ENCODE measurements at regions not wholly inside any gene's neighbourhood (a gene's known extent, or its start where the extent isn't known, plus 50 kb on each side); places are given as distances from the start of the nearest gene placed in this dataset.

GRCh38 chr3:76586471-76586870 is 453.4 kb upstream of the ROBO2 start:
- Histone ChIP-seq H3K4me1 (ENCODE audit: low read depth, poor library complexity, severe bottlenecking) (no peaks in the 10 kb centered on the region), H3K36me3 (ENCODE audit: insufficient read depth) (no peaks in the 10 kb centered on the region), H4K20me1 (ENCODE audit: insufficient read depth) (no peaks in the 10 kb centered on the region), H3K4me3 (IDR thresholded peaks at IDR 0.05; ENCODE audit: insufficient read depth, low read depth, low read length) (no peak overlapping the region), H3K79me2 (ENCODE audit: insufficient read depth, low read depth) (no peaks in the 10 kb centered on the region), H3K4me2 (no peak overlapping the region), H3K9ac (no peak overlapping the region), H2AFZ (ENCODE audit: low read depth) (no peak overlapping the region), H3K27me3 (ENCODE audit: insufficient read depth, low read depth) (no peaks in the 10 kb centered on the region), H3K27ac (no peak overlapping the region)
- no peak for TF ChIP-seq CTCF (conservative IDR thresholded peaks at IDR 0.05; ENCODE audit: low read depth, low read length)

- Histone ChIP-seq H3K27ac (no peak overlapping the region), H3K79me2 (ENCODE audit: insufficient read depth, low read depth) (no peaks in the 10 kb centered on the region), H2AFZ (ENCODE audit: low read depth) (no peak overlapping the region), H3K4me1 (ENCODE audit: low read depth, poor library complexity, severe bottlenecking) (no peaks in the 10 kb centered on the region), H3K9ac (no peak overlapping the region), H3K27me3 (ENCODE audit: insufficient read depth, low read depth) (no peaks in the 10 kb centered on the region), H3K36me3 (ENCODE audit: insufficient read depth) (no peaks in the 10 kb centered on the region), H3K4me2 (no peak overlapping the region), H3K4me3 (IDR thresholded peaks at IDR 0.05; ENCODE audit: insufficient read depth, low read depth, low read length) (no peak overlapping the region), H4K20me1 (ENCODE audit: insufficient read depth) (no peaks in the 10 kb centered on the region)
- TF ChIP-seq CTCF (conservative IDR thresholded peaks at IDR 0.05; ENCODE audit: low read depth, low read length): no peak
Observed at GRCh38 chr3:76610150-76610549, 429.7 kb upstream of the ROBO2 start.

GRCh38 chr3:76615719-76616118 is 424.2 kb upstream of the ROBO2 start:
- no peaks in the 10 kb centered on the region for H3K36me3 ChIP-seq (ENCODE audit: insufficient read depth)
- H3K4me1 ChIP-seq (ENCODE audit: low read depth, poor library complexity, severe bottlenecking): no peaks in the 10 kb centered on the region
- no peak overlapping the region for H3K4me2 ChIP-seq
- no peaks in the 10 kb centered on the region for H3K79me2 ChIP-seq (ENCODE audit: insufficient read depth, low read depth)
- H3K27ac ChIP-seq: no peak overlapping the region
- H3K4me3 ChIP-seq (IDR thresholded peaks at IDR 0.05; ENCODE audit: insufficient read depth, low read depth, low read length): no peak overlapping the region
- no peak for TF ChIP-seq CTCF (conservative IDR thresholded peaks at IDR 0.05; ENCODE audit: low read depth, low read length)
- H4K20me1 ChIP-seq (ENCODE audit: insufficient read depth): no peaks in the 10 kb centered on the region
- no peak overlapping the region for H3K9ac ChIP-seq
- H3K27me3 ChIP-seq (ENCODE audit: insufficient read depth, low read depth): no peaks in the 10 kb centered on the region
- H2AFZ ChIP-seq (ENCODE audit: low read depth): no peak overlapping the region

GRCh38 chr3:76624164-76624563 is 415.7 kb upstream of the ROBO2 start:
- Histone ChIP-seq H3K4me1 (ENCODE audit: low read depth, poor library complexity, severe bottlenecking) (no peaks in the 10 kb centered on the region), H3K79me2 (ENCODE audit: insufficient read depth, low read depth) (no peaks in the 10 kb centered on the region), H3K4me2 (no peak overlapping the region), H4K20me1 (ENCODE audit: insufficient read depth) (no peaks in the 10 kb centered on the region), H3K9ac (no peak overlapping the region), H2AFZ (ENCODE audit: low read depth) (no peak overlapping the region), H3K27me3 (ENCODE audit: insufficient read depth, low read depth) (no peaks in the 10 kb centered on the region), H3K27ac (no peak overlapping the region), H3K36me3 (ENCODE audit: insufficient read depth) (no peaks in the 10 kb centered on the region), H3K4me3 (IDR thresholded peaks at IDR 0.05; ENCODE audit: insufficient read depth, low read depth, low read length) (no peak overlapping the region)
- TF ChIP-seq CTCF (conservative IDR thresholded peaks at IDR 0.05; ENCODE audit: low read depth, low read length): no peak

GRCh38 chr3:76627236-76627635 is 412.7 kb upstream of the ROBO2 start:
- H3K9ac ChIP-seq: no peak overlapping the region
- H3K27me3 ChIP-seq (ENCODE audit: insufficient read depth, low read depth): no peaks in the 10 kb centered on the region
- TF ChIP-seq CTCF (conservative IDR thresholded peaks at IDR 0.05; ENCODE audit: low read depth, low read length): no peak
- H3K36me3 ChIP-seq (ENCODE audit: insufficient read depth): no peaks in the 10 kb centered on the region
- no peaks in the 10 kb centered on the region for H4K20me1 ChIP-seq (ENCODE audit: insufficient read depth)
- H3K4me3 ChIP-seq (IDR thresholded peaks at IDR 0.05; ENCODE audit: insufficient read depth, low read depth, low read length): no peak overlapping the region
- H3K4me2 ChIP-seq: no peak overlapping the region
- no peaks in the 10 kb centered on the region for H3K79me2 ChIP-seq (ENCODE audit: insufficient read depth, low read depth)
- H3K4me1 ChIP-seq (ENCODE audit: low read depth, poor library complexity, severe bottlenecking): no peaks in the 10 kb centered on the region
- no peak overlapping the region for H2AFZ ChIP-seq (ENCODE audit: low read depth)
- H3K27ac ChIP-seq: no peak overlapping the region
